ENCODE measurements at regions not wholly inside any gene's neighbourhood (a gene's known extent, or its start where the extent isn't known, plus 50 kb on each side); places are given as distances from the start of the nearest gene placed in this dataset.

DNA sequence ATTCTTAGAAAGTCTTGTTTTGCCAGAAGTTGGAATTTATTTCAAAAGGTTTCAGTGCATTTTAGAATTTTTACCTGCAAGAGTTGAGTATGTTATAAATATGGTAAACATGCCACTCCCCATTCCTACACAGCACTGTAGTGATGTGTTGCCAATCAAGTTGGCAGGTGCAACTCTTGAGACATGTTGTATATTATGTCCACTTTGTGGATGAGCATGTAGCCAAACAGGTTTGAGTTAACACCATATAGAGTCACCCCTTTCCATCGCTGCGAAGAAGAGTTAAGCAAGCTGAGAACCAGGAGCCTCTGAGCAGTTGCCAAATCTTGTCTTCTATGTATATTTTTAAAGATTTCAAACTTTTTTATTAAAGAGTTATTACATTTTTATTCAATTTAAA, 359.8 kb downstream of the LMO7 start:
- Mint-ChIP-seq H3K4me3 (ENCODE audit: unreplicated experiment) (no peak overlapping the region), H3K27ac (ENCODE audit: unreplicated experiment) (no peak overlapping the region), H3K4me1 (ENCODE audit: unreplicated experiment) (no peaks in the 10 kb centered on the region), H3K9me3 (ENCODE audit: unreplicated experiment) (no peaks in the 10 kb centered on the region), H3K27me3 (ENCODE audit: unreplicated experiment) (peaks cover 7% of the 10 kb centered on the region), H3K36me3 (ENCODE audit: unreplicated experiment) (no peaks in the 10 kb centered on the region)
- TF ChIP-seq, protein P1, sequence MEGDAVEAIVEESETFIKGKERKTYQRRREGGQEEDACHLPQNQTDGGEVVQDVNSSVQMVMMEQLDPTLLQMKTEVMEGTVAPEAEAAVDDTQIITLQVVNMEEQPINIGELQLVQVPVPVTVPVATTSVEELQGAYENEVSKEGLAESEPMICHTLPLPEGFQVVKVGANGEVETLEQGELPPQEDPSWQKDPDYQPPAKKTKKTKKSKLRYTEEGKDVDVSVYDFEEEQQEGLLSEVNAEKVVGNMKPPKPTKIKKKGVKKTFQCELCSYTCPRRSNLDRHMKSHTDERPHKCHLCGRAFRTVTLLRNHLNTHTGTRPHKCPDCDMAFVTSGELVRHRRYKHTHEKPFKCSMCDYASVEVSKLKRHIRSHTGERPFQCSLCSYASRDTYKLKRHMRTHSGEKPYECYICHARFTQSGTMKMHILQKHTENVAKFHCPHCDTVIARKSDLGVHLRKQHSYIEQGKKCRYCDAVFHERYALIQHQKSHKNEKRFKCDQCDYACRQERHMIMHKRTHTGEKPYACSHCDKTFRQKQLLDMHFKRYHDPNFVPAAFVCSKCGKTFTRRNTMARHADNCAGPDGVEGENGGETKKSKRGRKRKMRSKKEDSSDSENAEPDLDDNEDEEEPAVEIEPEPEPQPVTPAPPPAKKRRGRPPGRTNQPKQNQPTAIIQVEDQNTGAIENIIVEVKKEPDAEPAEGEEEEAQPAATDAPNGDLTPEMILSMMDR (IDR thresholded peaks at IDR 0.05) = no peak
- no peak for DNase-seq (ENCODE audit: extremely low spot score, unreplicated experiment)

DNA sequence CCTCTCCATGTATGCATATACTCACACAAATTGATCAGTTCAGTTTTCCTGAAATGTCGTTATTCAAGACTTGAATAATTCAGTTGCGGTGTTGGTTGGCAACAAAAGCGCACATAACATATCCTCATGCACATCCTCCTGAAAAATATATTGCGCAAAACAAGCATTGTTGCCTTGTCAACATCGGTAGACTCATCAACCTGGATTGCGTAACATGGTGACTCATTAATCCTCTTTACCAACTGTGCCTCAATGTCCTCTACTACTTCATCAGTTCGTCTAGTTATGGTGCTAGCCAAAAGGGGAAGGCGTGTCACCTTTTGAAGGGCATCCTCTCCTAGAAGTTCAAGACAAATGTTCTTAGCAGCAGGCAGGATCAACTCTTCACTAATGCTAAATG, 357.7 kb downstream of the LMO7 start:
- DNase-seq (ENCODE audit: extremely low spot score, unreplicated experiment) = no peak
- Mint-ChIP-seq H3K9me3 (ENCODE audit: unreplicated experiment) (peaks cover 9% of the 10 kb centered on the region), H3K27me3 (ENCODE audit: unreplicated experiment) (peaks cover 9% of the 10 kb centered on the region), H3K36me3 (ENCODE audit: unreplicated experiment) (no peaks in the 10 kb centered on the region), H3K27ac (ENCODE audit: unreplicated experiment) (no peak overlapping the region), H3K4me3 (ENCODE audit: unreplicated experiment) (no peak overlapping the region), H3K4me1 (ENCODE audit: unreplicated experiment) (no peaks in the 10 kb centered on the region)
- TF ChIP-seq, protein P1 (IDR thresholded peaks at IDR 0.05) = no peak

DNA sequence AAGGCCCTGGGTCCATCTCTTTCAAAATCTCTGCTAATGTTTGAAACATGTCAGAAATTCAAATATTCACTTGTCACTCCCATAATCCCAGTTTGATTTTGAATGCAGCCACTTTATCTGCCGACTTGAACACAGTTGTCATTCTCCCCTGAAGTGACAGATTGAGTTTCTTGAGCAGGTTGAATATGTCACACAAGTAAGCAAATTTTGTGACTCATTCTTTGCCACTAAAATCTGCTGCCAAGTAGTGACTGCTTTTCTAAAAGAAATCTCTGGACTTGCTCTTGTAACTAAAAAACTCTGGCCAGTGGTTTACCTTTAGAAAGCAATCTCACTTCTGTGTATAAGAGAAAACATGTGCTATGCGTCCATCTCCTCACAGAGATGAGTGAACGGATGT, 357.1 kb downstream of the LMO7 start:
- no peak for DNase-seq (ENCODE audit: extremely low spot score, unreplicated experiment)
- Mint-ChIP-seq H3K27ac (ENCODE audit: unreplicated experiment) (no peak overlapping the region), H3K27me3 (ENCODE audit: unreplicated experiment) (peaks cover 9% of the 10 kb centered on the region), H3K9me3 (ENCODE audit: unreplicated experiment) (peaks cover 11% of the 10 kb centered on the region), H3K4me1 (ENCODE audit: unreplicated experiment) (no peaks in the 10 kb centered on the region), H3K4me3 (ENCODE audit: unreplicated experiment) (no peak overlapping the region), H3K36me3 (ENCODE audit: unreplicated experiment) (no peaks in the 10 kb centered on the region)
- TF ChIP-seq, protein P1 (IDR thresholded peaks at IDR 0.05) = no peak

DNA sequence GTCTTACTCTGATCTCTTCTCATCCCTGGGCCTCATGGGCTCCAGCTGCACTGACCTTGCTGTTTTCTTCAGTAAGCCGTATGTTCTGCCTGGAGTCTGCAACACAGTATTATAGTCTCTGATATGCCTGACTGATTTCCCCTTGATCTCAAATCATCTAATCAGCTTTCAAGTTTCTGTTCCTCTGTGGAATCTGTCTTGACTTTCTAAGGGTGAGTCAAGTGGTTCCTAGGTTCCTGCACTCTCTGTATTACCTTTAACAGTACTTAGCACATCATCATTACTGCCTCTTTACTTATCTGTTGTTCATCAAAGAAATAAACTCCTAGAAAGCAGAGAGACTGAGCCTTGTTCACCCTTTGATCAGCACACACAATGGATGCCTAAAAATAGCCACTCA, 350.7 kb downstream of the LMO7 start:
- Mint-ChIP-seq H3K4me3 (ENCODE audit: unreplicated experiment) (no peak overlapping the region), H3K4me1 (ENCODE audit: unreplicated experiment) (no peaks in the 10 kb centered on the region), H3K9me3 (ENCODE audit: unreplicated experiment) (peaks cover 11% of the 10 kb centered on the region), H3K27ac (ENCODE audit: unreplicated experiment) (no peak overlapping the region), H3K27me3 (ENCODE audit: unreplicated experiment) (peaks cover 11% of the 10 kb centered on the region), H3K36me3 (ENCODE audit: unreplicated experiment) (no peaks in the 10 kb centered on the region)
- no peak for DNase-seq (ENCODE audit: extremely low spot score, unreplicated experiment)
- TF ChIP-seq, protein P1 (IDR thresholded peaks at IDR 0.05) = no peak

DNA sequence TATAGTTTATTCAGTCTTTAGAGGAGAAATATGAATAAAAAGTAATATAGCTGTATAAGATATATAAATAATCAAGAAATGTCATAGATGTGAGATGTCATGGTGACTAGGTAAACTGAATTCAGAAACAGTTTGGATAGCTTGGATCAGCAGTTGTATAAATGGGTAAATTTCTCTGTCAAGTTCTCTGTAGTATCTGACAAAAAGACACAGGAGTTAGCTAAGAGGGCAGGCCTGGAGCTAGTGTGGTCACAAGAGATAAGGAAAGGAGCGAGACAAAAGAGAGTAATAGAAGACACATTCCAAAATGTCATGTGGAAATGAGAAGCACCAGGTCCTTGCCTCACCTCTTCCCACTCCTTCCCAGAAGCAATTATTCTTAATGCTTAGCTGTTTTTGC, 349.0 kb downstream of the LMO7 start:
- peaks cover 11% of the 10 kb centered on the region for H3K9me3 Mint-ChIP-seq (ENCODE audit: unreplicated experiment)
- H3K4me1 Mint-ChIP-seq (ENCODE audit: unreplicated experiment) = no peaks in the 10 kb centered on the region
- TF ChIP-seq, protein P1 (IDR thresholded peaks at IDR 0.05) = no peak

More for the DNA sequence above, 349.0 kb downstream of the LMO7 start:
- H3K36me3 Mint-ChIP-seq (ENCODE audit: unreplicated experiment) = no peaks in the 10 kb centered on the region
- DNase-seq (ENCODE audit: extremely low spot score, unreplicated experiment) = no peak
- no peak overlapping the region for H3K27ac Mint-ChIP-seq (ENCODE audit: unreplicated experiment)
- H3K27me3 Mint-ChIP-seq (ENCODE audit: unreplicated experiment) = peaks cover 8% of the 10 kb centered on the region
- H3K4me3 Mint-ChIP-seq (ENCODE audit: unreplicated experiment) = no peak overlapping the region
